NCI-H1436 (cell line): ENCODE measurements at regions not wholly inside any gene's neighbourhood (a gene's known extent, or its start where the extent isn't known, plus 50 kb on each side); places are given as distances from the start of the nearest gene placed in this dataset.

Experiments used
- DNase-seq: peaks from one replicate; lab custom pipeline; 2025; lab: John Stamatoyannopoulos, UW

- no peak for DNase-seq
These were observed 383.0 kb upstream of the RARB start for GRCh38 chr3:25044762-25045710.

GRCh38 chr3:25046911-25047771, 380.9 kb upstream of the RARB start:
- peak; percentile 16 for DNase-seq

GRCh38 chr3:25049304-25049703, 378.8 kb upstream of the RARB start:
- no peak for DNase-seq

GRCh38 chr3:25053360-25053759, 374.7 kb upstream of the RARB start:
- DNase-seq = no peak

GRCh38 chr3:25056036-25056755, 371.9 kb upstream of the RARB start:
- no peak for DNase-seq

- DNase-seq = no peak
These were observed 371.2 kb upstream of the RARB start for GRCh38 chr3:25056803-25057351.

GRCh38 chr3:25057379-25057778, 370.7 kb upstream of the RARB start:
- no peak for DNase-seq

- no peak for DNase-seq
These were observed 363.4 kb upstream of the RARB start for GRCh38 chr3:25064681-25065080.

GRCh38 chr3:25069970-25070369, 358.1 kb upstream of the RARB start:
- no peak for DNase-seq

- no peak for DNase-seq
These were observed 356.2 kb upstream of the RARB start for GRCh38 chr3:25071846-25072245.

- DNase-seq = no peak
These were observed 354.6 kb upstream of the RARB start for GRCh38 chr3:25073423-25073822.

- DNase-seq = no peak
These were observed 353.9 kb upstream of the RARB start for GRCh38 chr3:25074149-25074548.

GRCh38 chr3:25080461-25080860, 347.6 kb upstream of the RARB start:
- no peak for DNase-seq

GRCh38 chr3:25084016-25084415, 344.0 kb upstream of the RARB start:
- DNase-seq = no peak

GRCh38 chr3:25086721-25087120, 341.3 kb upstream of the RARB start:
- DNase-seq = no peak

GRCh38 chr3:25088284-25088683, 339.8 kb upstream of the RARB start:
- no peak for DNase-seq

- DNase-seq = no peak
These were observed 337.2 kb upstream of the RARB start for GRCh38 chr3:25090698-25091453.

GRCh38 chr3:25091934-25092333, 336.1 kb upstream of the RARB start:
- no peak for DNase-seq

- DNase-seq = no peak
These were observed 333.0 kb upstream of the RARB start for GRCh38 chr3:25094932-25095685.

- no peak for DNase-seq
These were observed 331.5 kb upstream of the RARB start for GRCh38 chr3:25096536-25096935.
